ENCODE measurements at regions not wholly inside any gene's neighbourhood (a gene's known extent, or its start where the extent isn't known, plus 50 kb on each side); places are given as distances from the start of the nearest gene placed in this dataset.

- no peaks in the 10 kb centered on the region for H3K9me2 ChIP-seq (ENCODE audit: insufficient read depth, low read length)
- no peaks in the 10 kb centered on the region for H3K79me2 ChIP-seq (replicated peaks; ENCODE audit: insufficient read depth, low read length)
- no peaks in the 10 kb centered on the region for H3K27me3 ChIP-seq (ENCODE audit: insufficient read depth, low read depth, low read length)
- no peak overlapping the region for H2AFZ ChIP-seq (ENCODE audit: low read depth, low read length)
- no peaks in the 10 kb centered on the region for H4K20me1 ChIP-seq (ENCODE audit: insufficient read depth)
- H3F3A ChIP-seq (ENCODE audit: insufficient read depth, low read length, poor library complexity, severe bottlenecking) = no peaks in the 10 kb centered on the region
- H3K27ac ChIP-seq (ENCODE audit: low read length) = no peak overlapping the region
- no peak for TF ChIP-seq MXI1 (conservative IDR thresholded peaks at IDR 0.05; ENCODE audit: poor library complexity, severe bottlenecking)
- no peak for TF ChIP-seq EZH2 (IDR thresholded peaks at IDR 0.05; ENCODE audit: borderline replicate concordance, insufficient read depth, low read length, poor library complexity, severe bottlenecking)
- TF ChIP-seq RAD21 (conservative IDR thresholded peaks at IDR 0.05) = no peak
- TF ChIP-seq EP300 (conservative IDR thresholded peaks at IDR 0.05; ENCODE audit: poor library complexity, severe bottlenecking) = no peak
- no peak for TF ChIP-seq CTCF (IDR thresholded peaks at IDR 0.05; ENCODE audit: poor library complexity, severe bottlenecking)
- no peak for TF ChIP-seq POLR2AphosphoS5 (IDR thresholded peaks at IDR 0.05)
- no peak for TF ChIP-seq TAF1 (IDR thresholded peaks at IDR 0.05; ENCODE audit: low read depth)
- no peak for TF ChIP-seq SMC3 (conservative IDR thresholded peaks at IDR 0.05; ENCODE audit: poor library complexity)
- TF ChIP-seq REST (IDR thresholded peaks at IDR 0.05; ENCODE audit: borderline replicate concordance) = no peak
- H3K9me3 ChIP-seq (ENCODE audit: low read length) = no peaks in the 10 kb centered on the region
- H3K9ac ChIP-seq (ENCODE audit: low read length) = no peak overlapping the region
- no peak overlapping the region for H3K4me2 ChIP-seq (ENCODE audit: low read length)
- no peak overlapping the region for H3K4me3 ChIP-seq (ENCODE audit: low read length)
- no peaks in the 10 kb centered on the region for H3K36me3 ChIP-seq (ENCODE audit: insufficient read depth, low read length)
These were observed 195.9 kb downstream of the SOX11 start for GRCh38 chr2:5888126-5888525.

GRCh38 chr2:5889519-5889918, 197.3 kb downstream of the SOX11 start:
- Histone ChIP-seq H3K9ac (ENCODE audit: low read length) (no peak overlapping the region), H2AFZ (ENCODE audit: low read depth, low read length) (no peak overlapping the region), H4K20me1 (ENCODE audit: insufficient read depth) (no peaks in the 10 kb centered on the region), H3K4me2 (ENCODE audit: low read length) (no peak overlapping the region), H3F3A (ENCODE audit: insufficient read depth, low read length, poor library complexity, severe bottlenecking) (no peaks in the 10 kb centered on the region), H3K9me2 (ENCODE audit: insufficient read depth, low read length) (no peaks in the 10 kb centered on the region), H3K27me3 (ENCODE audit: insufficient read depth, low read depth, low read length) (no peaks in the 10 kb centered on the region), H3K79me2 (replicated peaks; ENCODE audit: insufficient read depth, low read length) (no peaks in the 10 kb centered on the region), H3K4me3 (ENCODE audit: low read length) (no peak overlapping the region), H3K27ac (ENCODE audit: low read length) (no peak overlapping the region), H3K36me3 (ENCODE audit: insufficient read depth, low read length) (no peaks in the 10 kb centered on the region), H3K9me3 (ENCODE audit: low read length) (no peaks in the 10 kb centered on the region)
- TF ChIP-seq MXI1 (conservative IDR thresholded peaks at IDR 0.05; ENCODE audit: poor library complexity, severe bottlenecking) (no peak), TAF1 (IDR thresholded peaks at IDR 0.05; ENCODE audit: low read depth) (no peak), RAD21 (conservative IDR thresholded peaks at IDR 0.05) (no peak), POLR2AphosphoS5 (IDR thresholded peaks at IDR 0.05) (no peak), EP300 (conservative IDR thresholded peaks at IDR 0.05; ENCODE audit: poor library complexity, severe bottlenecking) (no peak), SMC3 (conservative IDR thresholded peaks at IDR 0.05; ENCODE audit: poor library complexity) (no peak), EZH2 (IDR thresholded peaks at IDR 0.05; ENCODE audit: borderline replicate concordance, insufficient read depth, low read length, poor library complexity, severe bottlenecking) (no peak), CTCF (IDR thresholded peaks at IDR 0.05; ENCODE audit: poor library complexity, severe bottlenecking) (no peak), REST (IDR thresholded peaks at IDR 0.05; ENCODE audit: borderline replicate concordance) (no peak)

All from neural cell (in vitro differentiated cells).